Activated CD4-positive, alpha-beta T cell treated with anti-CD3 and anti-CD28 coated beads, Interleukin-2, amount 10 ng/mL, durations not matched to agents 24 days and 14 days (primary cell): ENCODE measurements at regions not wholly inside any gene's neighbourhood (a gene's known extent, or its start where the extent isn't known, plus 50 kb on each side); places are given as distances from the start of the nearest gene placed in this dataset.

Source experiments
- DNase-seq: peaks from one replicate; pipeline ENCODE4 v3.0.0; 2022
- H3K27ac Mint-ChIP-seq: one replicate; pipeline ENCODE4 v1.8.0; 2022; ENCODE audit warnings: mild to moderate bottlenecking, mixed read lengths
- H3K27me3 Mint-ChIP-seq: one replicate; pipeline ENCODE4 v1.8.0; 2022; ENCODE audit warnings: mixed read lengths
- H3K36me3 Mint-ChIP-seq: one replicate; pipeline ENCODE4 v1.8.0; 2022; ENCODE audit warnings: low read depth, mild to moderate bottlenecking, mixed read lengths
- H3K4me1 Mint-ChIP-seq: one replicate; pipeline ENCODE4 v1.8.0; 2021; ENCODE audit warnings: mixed read lengths
- H3K4me3 Mint-ChIP-seq: one replicate; pipeline ENCODE4 v1.8.0; 2022; ENCODE audit warnings: mild to moderate bottlenecking, moderate library complexity, mixed read lengths
- H3K9me3 Mint-ChIP-seq: one replicate; pipeline ENCODE4 v1.8.0; 2021; ENCODE audit warnings: mixed read lengths
- intact Hi-C: fragments of 100-400 bp; cut with micrococcal nuclease; formaldehyde crosslinking; loops from one replicate; pipeline ENCODE4 v1.15.1; 2023

DNA sequence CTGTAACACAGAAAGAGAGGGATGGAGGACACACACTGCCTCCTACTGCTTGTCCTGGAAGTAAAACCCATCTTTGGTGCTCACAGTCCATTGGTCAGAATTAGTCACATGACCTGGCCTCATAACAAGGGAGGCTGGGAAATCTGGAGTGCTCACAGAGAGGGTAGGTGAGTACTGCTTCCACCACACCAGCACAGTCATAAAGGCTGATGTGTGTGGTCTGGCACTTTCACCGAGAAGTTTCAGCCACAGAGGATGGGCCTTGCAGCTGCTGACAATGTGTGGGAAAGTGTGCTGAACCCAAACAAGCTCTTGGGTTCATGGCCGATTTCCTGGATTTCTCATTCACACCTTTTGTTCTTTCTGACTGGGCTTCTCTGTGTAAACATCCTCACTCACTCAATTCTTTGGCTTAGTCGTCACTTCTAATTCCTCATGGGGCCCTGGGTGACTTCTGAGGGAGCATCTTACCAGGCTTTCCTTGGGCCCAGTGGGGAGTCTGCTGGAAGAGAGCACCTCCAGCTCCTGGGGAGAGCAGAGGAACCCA, 100.7 kb downstream of the ASB7 start:
- Mint-ChIP-seq H3K27me3 (peaks cover 22% of the 10 kb centered on the region), H3K27ac (no peak overlapping the region), H3K4me1 (peaks cover 6% of the 10 kb centered on the region), H3K36me3 (no peaks in the 10 kb centered on the region), H3K4me3 (no peak overlapping the region), H3K9me3 (peaks cover 12% of the 10 kb centered on the region)
- intact Hi-C loops: no loop called here
- DNase-seq: peak; percentile 64

- Mint-ChIP-seq H3K9me3 (peaks cover 14% of the 10 kb centered on the region), H3K27ac (no peak overlapping the region)
- intact Hi-C loops: no loop called here
Measured at GRCh38 chr15:100703671-100704070, 101.3 kb downstream of the ASB7 start.

GRCh38 chr15:100704281-100705055, 102.1 kb downstream of the ASB7 start:
- DNase-seq: no peak
- intact Hi-C loops: no loop called here
- H3K9me3 Mint-ChIP-seq: peaks cover 20% of the 10 kb centered on the region
- no peaks in the 10 kb centered on the region for H3K36me3 Mint-ChIP-seq
- H3K4me3 Mint-ChIP-seq: no peak overlapping the region
- H3K4me1 Mint-ChIP-seq: peaks cover 6% of the 10 kb centered on the region
- peaks cover 19% of the 10 kb centered on the region for H3K27me3 Mint-ChIP-seq
- H3K27ac Mint-ChIP-seq: no peak overlapping the region

More at GRCh38 chr15:100703671-100704070, 101.3 kb downstream of the ASB7 start:
- H3K27me3 Mint-ChIP-seq: peaks cover 20% of the 10 kb centered on the region
- no peak for DNase-seq
- no peaks in the 10 kb centered on the region for H3K36me3 Mint-ChIP-seq
- H3K4me3 Mint-ChIP-seq: no peak overlapping the region
- H3K4me1 Mint-ChIP-seq: peaks cover 6% of the 10 kb centered on the region

DNA sequence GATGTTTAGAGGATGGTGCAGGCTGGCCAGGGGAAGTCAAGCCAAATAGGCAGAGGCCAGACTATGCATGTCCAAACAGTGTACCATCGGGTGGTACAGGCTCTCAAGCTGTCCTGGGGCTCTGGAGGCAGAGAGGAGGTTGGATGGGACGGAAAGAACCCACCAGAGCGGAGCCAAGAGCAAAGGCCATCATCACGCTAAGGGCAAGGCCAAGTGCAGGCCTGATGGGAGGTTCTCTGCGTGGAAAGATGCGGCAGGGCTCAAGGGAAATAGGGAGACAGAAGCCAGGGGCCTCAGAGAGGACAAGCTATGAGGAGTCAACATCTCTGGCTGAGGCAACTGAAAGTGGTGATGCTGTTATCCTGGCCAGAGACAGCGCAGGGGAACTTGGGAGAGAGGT, 102.7 kb downstream of the ASB7 start:
- Mint-ChIP-seq H3K27me3 (peaks cover 19% of the 10 kb centered on the region), H3K4me1 (peaks cover 6% of the 10 kb centered on the region)
- intact Hi-C loops: no loop called here

GRCh38 chr15:100705841-100706240, 103.5 kb downstream of the ASB7 start:
- peaks cover 15% of the 10 kb centered on the region for H3K27me3 Mint-ChIP-seq
- DNase-seq: no peak
- H3K27ac Mint-ChIP-seq: no peak overlapping the region
- peaks cover 30% of the 10 kb centered on the region for H3K9me3 Mint-ChIP-seq
- no peak overlapping the region for H3K4me3 Mint-ChIP-seq
- intact Hi-C loops: no loop called here
- peaks cover 6% of the 10 kb centered on the region for H3K4me1 Mint-ChIP-seq
- H3K36me3 Mint-ChIP-seq: no peaks in the 10 kb centered on the region

More for the DNA sequence above, 102.7 kb downstream of the ASB7 start:
- DNase-seq: no peak
- Mint-ChIP-seq H3K27ac (no peak overlapping the region), H3K4me3 (no peak overlapping the region), H3K36me3 (no peaks in the 10 kb centered on the region), H3K9me3 (peaks cover 26% of the 10 kb centered on the region)

DNA sequence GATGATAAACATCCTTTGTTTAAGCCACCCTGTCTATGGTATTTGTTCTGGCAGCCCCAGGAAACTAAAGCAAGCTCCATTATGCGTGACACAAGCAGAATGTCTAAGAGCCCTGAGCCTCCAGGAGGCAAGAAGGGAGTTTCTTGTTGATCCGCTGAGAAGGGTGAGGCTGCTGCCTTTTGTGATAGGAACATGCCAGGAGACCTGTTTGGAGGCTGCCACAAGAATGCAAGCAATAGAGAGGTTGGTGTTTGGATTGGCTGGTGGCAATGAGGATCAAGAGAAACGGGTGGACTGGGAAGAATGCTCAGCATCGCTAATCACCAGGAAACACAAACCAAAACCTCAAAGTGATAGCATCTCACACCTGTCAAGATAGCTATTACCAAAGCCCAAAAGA, 104.8 kb downstream of the ASB7 start:
- no peak overlapping the region for H3K4me3 Mint-ChIP-seq
- H3K36me3 Mint-ChIP-seq: no peaks in the 10 kb centered on the region
- intact Hi-C loops: no loop called here
- H3K4me1 Mint-ChIP-seq: peaks cover 6% of the 10 kb centered on the region
- no peak overlapping the region for H3K27ac Mint-ChIP-seq
- no peak for DNase-seq
- peaks cover 6% of the 10 kb centered on the region for H3K27me3 Mint-ChIP-seq
- H3K9me3 Mint-ChIP-seq: peaks cover 25% of the 10 kb centered on the region

- no peaks in the 10 kb centered on the region for H3K4me1 Mint-ChIP-seq
- peaks cover 2% of the 10 kb centered on the region for H3K27me3 Mint-ChIP-seq
- intact Hi-C loops: no loop called here
Measured at GRCh38 chr15:100708916-100709315, 106.5 kb downstream of the ASB7 start.

GRCh38 chr15:100710222-100710621, 107.8 kb downstream of the ASB7 start:
- Mint-ChIP-seq H3K27ac (no peak overlapping the region), H3K4me1 (no peaks in the 10 kb centered on the region), H3K27me3 (peaks cover 2% of the 10 kb centered on the region), H3K9me3 (peaks cover 21% of the 10 kb centered on the region), H3K36me3 (no peaks in the 10 kb centered on the region), H3K4me3 (no peak overlapping the region)
- intact Hi-C loops: no loop called here
- no peak for DNase-seq

More at GRCh38 chr15:100708916-100709315, 106.5 kb downstream of the ASB7 start:
- Mint-ChIP-seq H3K9me3 (peaks cover 21% of the 10 kb centered on the region), H3K36me3 (no peaks in the 10 kb centered on the region), H3K27ac (no peak overlapping the region), H3K4me3 (no peak overlapping the region)
- DNase-seq: no peak

GRCh38 chr15:100710744-100711515, 108.5 kb downstream of the ASB7 start:
- no peaks in the 10 kb centered on the region for H3K4me1 Mint-ChIP-seq
- intact Hi-C loops: no loop called here
- no peak overlapping the region for H3K27ac Mint-ChIP-seq
- H3K4me3 Mint-ChIP-seq: no peak overlapping the region
- H3K27me3 Mint-ChIP-seq: peaks cover 2% of the 10 kb centered on the region
- no peaks in the 10 kb centered on the region for H3K36me3 Mint-ChIP-seq
- DNase-seq: no peak
- H3K9me3 Mint-ChIP-seq: peaks cover 21% of the 10 kb centered on the region

DNA sequence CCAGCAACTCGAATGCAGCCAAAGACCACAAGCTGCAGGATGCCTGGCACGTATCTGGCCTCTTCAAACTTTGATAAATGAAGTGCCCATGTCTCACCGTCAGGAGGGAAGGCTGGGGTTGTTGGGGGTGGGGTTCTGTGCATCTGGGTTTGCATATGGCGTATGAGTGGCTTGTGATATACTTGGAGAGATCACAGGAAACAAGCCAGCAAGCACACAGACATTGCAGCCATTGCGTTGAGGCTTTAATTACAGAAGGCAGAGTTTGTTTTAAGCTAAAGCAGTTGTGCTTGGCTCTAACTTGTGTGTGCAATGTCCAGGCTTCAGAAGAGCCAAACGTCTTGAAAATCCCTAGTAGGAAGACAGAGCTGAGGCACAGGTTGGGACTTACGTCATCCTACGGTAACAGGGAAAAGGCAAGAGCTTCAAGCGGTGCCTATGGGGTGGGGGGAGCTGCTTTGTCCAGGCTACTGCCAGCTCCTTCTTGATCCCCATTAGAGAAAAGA, 109.2 kb downstream of the ASB7 start:
- intact Hi-C loops: no loop called here
- Mint-ChIP-seq H3K9me3 (peaks cover 21% of the 10 kb centered on the region), H3K27ac (no peak overlapping the region), H3K4me3 (no peak overlapping the region), H3K4me1 (no peaks in the 10 kb centered on the region), H3K36me3 (no peaks in the 10 kb centered on the region), H3K27me3 (peaks cover 2% of the 10 kb centered on the region)
- DNase-seq: no peak

GRCh38 chr15:100712226-100712625, 109.8 kb downstream of the ASB7 start:
- Mint-ChIP-seq H3K36me3 (no peaks in the 10 kb centered on the region), H3K27ac (no peak overlapping the region), H3K4me3 (no peak overlapping the region), H3K4me1 (no peaks in the 10 kb centered on the region), H3K27me3 (peaks cover 2% of the 10 kb centered on the region), H3K9me3 (peaks cover 21% of the 10 kb centered on the region)
- intact Hi-C loops: no loop called here
- no peak for DNase-seq

- no peak overlapping the region for H3K4me3 Mint-ChIP-seq
- H3K27me3 Mint-ChIP-seq: peaks cover 2% of the 10 kb centered on the region
- no peaks in the 10 kb centered on the region for H3K4me1 Mint-ChIP-seq
- intact Hi-C loops: no loop called here
- no peaks in the 10 kb centered on the region for H3K36me3 Mint-ChIP-seq
- DNase-seq: no peak
- H3K9me3 Mint-ChIP-seq: peaks cover 19% of the 10 kb centered on the region
- no peak overlapping the region for H3K27ac Mint-ChIP-seq
Measured at GRCh38 chr15:100713163-100713867, 110.9 kb downstream of the ASB7 start.

- H3K27me3 Mint-ChIP-seq: no peaks in the 10 kb centered on the region
- no peak overlapping the region for H3K27ac Mint-ChIP-seq
- no peak overlapping the region for H3K4me3 Mint-ChIP-seq
- H3K4me1 Mint-ChIP-seq: no peaks in the 10 kb centered on the region
- no peaks in the 10 kb centered on the region for H3K36me3 Mint-ChIP-seq
- DNase-seq: no peak
- peaks cover 11% of the 10 kb centered on the region for H3K9me3 Mint-ChIP-seq
- intact Hi-C loops: no loop called here
Measured at GRCh38 chr15:100714034-100714748, 111.8 kb downstream of the ASB7 start.
